Activated CD4-positive, alpha-beta memory T cell treated with anti-CD3 and anti-CD28 coated beads, Interleukin-2, amount 10 ng/mL, durations not matched to agents 7 days and 5 days (primary cell): ENCODE measurements at regions not wholly inside any gene's neighbourhood (a gene's known extent, or its start where the extent isn't known, plus 50 kb on each side); places are given as distances from the start of the nearest gene placed in this dataset.
"Not testable (repeated sequence)": the region's sequence is repeated elsewhere in the genome, so short reads cannot be mapped to it uniquely, and the experiment has no call there.

Experiments used
- CTCF ChIA-PET: fragments of 350-600 bp; sonication (Branson Sonifier 250); formaldehyde crosslinking; loops from one replicate; lab custom pipeline; 2021; ENCODE audit warnings: antibody characterized with exemption, inconsistent platforms; lab: Charles Lee
- POLR2A ChIA-PET: fragments of 350-600 bp; sonication (Branson Sonifier 250); formaldehyde crosslinking; loops from one replicate; lab custom pipeline; 2021; ENCODE audit warnings: antibody characterized with exemption; lab: Charles Lee
- DNase-seq: peaks from one replicate; pipeline ENCODE4 v3.0.0-alpha.2; 2020
- H3K27ac Mint-ChIP-seq: one replicate; pipeline ENCODE4 v1.8.0; 2021; ENCODE audit warnings: mild to moderate bottlenecking, mixed read lengths
- H3K27me3 Mint-ChIP-seq: one replicate; pipeline ENCODE4 v1.8.0; 2021; ENCODE audit warnings: mixed read lengths
- H3K36me3 Mint-ChIP-seq: one replicate; pipeline ENCODE4 v1.8.0; 2021; ENCODE audit warnings: low read depth, mixed read lengths
- H3K4me1 Mint-ChIP-seq: one replicate; pipeline ENCODE4 v1.8.0; 2021; ENCODE audit warnings: mixed read lengths
- H3K4me3 Mint-ChIP-seq: one replicate; pipeline ENCODE4 v1.8.0; 2021; ENCODE audit warnings: mild to moderate bottlenecking, mixed read lengths
- H3K9me3 Mint-ChIP-seq: one replicate; pipeline ENCODE4 v1.8.0; 2021; ENCODE audit warnings: mixed read lengths

- H3K27ac Mint-ChIP-seq, DNase-seq, CTCF ChIA-PET, H3K9me3 Mint-ChIP-seq, H3K36me3 Mint-ChIP-seq, H3K4me3 Mint-ChIP-seq, H3K4me1 Mint-ChIP-seq, H3K27me3 Mint-ChIP-seq, POLR2A ChIA-PET: not testable (repeated sequence)
Observed at GRCh38 chr9:63979741-63980140, 1305.3 kb downstream of the FOXD4L5 start.
